ENCODE measurements at regions not wholly inside any gene's neighbourhood (a gene's known extent, or its start where the extent isn't known, plus 50 kb on each side); places are given as distances from the start of the nearest gene placed in this dataset.

- no peak for DNase-seq
Observed at GRCh38 chr9:116005205-116005604, 148.4 kb upstream of the PAPPA start.

DNA sequence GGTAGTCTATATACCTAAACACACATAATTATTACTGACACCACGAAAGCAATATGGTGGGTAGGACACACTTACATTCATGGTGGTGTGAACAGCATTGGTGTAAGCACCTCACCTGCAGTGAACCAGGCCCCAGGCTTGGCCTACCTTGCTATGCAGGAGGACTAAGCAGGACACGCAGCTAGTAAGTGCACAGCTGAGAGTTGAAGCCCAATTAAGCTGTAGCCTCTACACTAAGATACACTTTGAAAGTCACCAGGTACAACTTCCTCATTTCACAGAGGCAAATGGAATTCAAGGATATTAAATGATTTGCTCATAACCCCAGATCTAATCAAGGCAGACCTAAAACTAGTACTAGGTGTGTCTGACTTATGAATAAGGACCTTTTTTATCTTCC, 145.8 kb upstream of the PAPPA start:
- no peak for DNase-seq

- DNase-seq = no peak
Observed at GRCh38 chr9:116008278-116008677, 145.3 kb upstream of the PAPPA start.

- no peak for DNase-seq
Observed at GRCh38 chr9:116009420-116009819, 144.2 kb upstream of the PAPPA start.

- no peak for DNase-seq
Observed at GRCh38 chr9:116015855-116016254, 137.7 kb upstream of the PAPPA start.

DNA sequence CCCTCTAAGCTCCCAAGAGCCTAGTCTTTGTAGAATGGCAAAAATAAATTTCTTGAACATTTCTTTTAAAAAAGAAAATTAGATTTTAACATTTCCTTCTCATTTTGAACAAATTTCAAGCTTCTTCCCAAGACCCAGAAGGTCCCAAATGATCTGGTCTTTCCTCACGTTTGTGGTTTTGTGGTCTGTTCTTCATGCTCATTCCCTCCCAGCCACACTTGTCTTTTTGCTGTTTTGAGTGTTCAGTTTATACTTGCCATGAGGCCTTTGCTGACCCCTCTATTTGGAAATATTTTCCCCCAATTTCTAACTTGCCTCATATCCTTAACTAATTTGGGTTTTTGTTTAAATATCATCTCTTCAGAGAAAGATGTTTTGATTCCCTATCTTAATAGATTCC, 133.4 kb upstream of the PAPPA start:
- no peak for DNase-seq

- no peak for DNase-seq
Observed at GRCh38 chr9:116020801-116021200, 132.8 kb upstream of the PAPPA start.

DNA sequence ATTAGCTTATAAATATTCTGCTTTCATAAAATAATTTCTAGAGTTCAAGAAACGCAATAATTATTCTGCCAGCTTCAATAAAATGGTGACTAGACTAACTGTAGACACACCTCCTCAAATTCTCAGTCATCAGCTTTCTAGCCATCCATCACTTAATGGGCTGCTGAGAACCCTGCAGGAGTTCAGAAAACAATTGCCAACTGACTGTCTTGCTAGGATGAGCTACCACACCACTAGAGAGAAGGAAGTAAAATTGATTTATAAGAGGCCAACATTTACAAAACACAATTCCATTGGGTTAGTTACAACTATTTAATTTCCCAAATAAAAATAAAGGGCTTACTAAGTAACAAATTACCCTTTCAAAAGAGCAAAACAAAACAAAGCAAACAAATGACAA, 126.5 kb upstream of the PAPPA start:
- no peak for DNase-seq

GRCh38 chr9:116027511-116027910, 126.1 kb upstream of the PAPPA start:
- DNase-seq = no peak

- no peak for DNase-seq
Observed at GRCh38 chr9:116027951-116028350, 125.6 kb upstream of the PAPPA start.

DNA sequence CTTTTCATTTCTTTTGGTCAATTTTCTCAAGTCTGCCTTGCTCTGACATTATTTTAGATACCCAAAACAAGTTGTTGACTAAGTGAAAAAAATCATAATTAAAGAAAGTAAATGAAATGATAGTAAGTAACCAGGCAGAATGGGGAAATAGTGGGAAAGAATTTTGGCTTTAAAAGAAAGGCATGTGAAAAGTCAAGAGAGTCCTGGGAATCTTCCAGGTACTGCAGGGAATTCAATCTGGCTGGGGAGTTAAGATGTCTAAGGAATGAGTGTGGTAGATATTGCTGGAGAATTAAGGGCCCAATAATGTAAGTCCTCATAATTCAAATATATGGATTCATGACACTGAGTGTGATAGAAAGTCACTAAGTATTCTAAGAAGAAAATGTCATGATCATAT, 123.1 kb upstream of the PAPPA start:
- DNase-seq = no peak

DNA sequence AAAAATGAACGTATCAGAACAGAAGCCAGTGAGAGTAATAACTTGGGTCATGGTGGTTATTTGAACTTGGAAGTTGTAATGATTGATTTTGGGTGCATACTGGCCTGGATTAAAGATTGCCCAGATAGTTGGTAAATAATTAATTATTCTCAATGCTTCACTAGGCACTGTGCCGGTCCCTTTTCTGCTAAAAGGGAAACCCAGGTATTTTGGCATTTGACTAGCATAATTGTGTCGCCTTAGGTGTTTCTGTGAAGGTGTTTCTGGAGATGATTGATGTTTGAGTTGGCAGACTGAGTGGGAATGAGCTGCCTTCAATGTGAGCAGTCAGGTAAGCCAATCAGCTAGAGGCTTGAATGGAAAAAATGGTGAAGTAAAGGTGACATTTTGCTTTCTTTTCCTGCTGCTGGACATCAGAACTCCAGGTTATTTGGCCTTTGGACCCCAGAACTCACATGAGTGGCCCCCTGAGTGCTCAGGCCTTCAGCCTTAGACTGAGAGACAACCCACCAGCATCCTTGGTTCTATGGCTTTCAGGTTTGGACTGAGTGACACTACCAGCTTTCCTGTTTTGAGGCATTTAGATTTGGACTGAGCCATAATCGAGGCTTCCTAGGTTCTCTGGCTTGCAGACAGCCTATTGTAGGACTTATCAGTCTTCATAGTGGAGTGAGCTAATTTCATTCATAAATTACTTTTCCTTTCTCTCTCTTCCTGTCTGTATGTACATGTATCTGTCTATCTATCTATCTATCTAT, 120.7 kb upstream of the PAPPA start:
- no peak for DNase-seq

DNA sequence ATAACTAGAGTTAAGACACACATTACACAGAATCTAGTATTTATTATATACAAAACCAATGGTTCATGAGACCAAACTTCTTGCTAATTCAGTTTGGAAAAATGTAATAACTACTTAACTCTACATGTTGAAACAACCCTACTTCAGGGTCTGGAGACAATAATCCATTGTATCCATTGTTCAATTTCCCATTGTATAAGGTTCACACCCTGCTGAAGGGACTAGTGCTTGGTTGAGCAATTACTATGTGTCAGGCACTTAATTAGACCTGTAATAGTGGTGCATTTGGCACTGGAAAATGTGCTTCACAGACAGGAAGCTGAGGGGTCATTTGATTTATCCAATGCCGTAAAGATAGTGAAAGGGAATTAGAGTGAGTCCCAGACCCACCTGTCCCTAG, 114.3 kb upstream of the PAPPA start:
- DNase-seq = no peak

DNA sequence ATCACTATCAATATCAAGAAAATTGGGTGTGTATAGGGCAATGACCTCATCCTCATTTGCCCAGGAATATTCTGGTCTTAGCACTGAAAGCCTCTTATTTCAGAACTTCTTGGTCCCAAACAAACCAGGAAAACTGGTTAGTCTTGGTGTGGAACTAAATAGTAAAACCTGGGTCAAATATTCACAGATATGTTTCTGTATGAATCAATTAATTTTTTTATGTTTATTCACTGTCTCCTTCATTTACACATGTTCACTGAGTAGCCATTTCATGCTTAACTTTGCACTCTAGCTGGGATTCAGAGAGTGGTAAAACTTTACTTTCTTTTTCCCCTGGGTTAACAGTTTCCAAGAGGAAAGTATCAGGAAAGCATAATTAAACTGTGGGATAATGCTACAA, 113.7 kb upstream of the PAPPA start:
- DNase-seq = no peak

DNA sequence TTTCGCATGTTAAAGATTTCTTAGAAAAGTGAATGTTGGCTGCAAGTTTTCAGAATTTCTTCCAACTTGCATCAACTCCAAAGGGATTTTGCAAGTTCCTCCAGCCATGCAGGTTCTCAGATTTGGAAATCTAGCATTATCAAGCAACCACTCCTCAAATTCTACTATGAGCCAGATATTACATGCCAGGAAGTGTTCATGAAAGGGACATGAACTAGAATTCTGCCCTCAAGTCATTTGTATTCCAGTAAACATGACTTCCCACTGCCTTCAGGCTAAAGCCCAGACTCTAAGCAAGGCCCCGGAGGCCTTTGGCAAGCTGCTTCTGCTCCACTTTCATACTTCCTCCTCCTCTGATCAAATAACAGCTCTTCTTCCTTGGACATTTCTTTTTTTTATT, 111.3 kb upstream of the PAPPA start:
- DNase-seq = no peak

GRCh38 chr9:116045083-116045482, 108.5 kb upstream of the PAPPA start:
- no peak for DNase-seq

DNA sequence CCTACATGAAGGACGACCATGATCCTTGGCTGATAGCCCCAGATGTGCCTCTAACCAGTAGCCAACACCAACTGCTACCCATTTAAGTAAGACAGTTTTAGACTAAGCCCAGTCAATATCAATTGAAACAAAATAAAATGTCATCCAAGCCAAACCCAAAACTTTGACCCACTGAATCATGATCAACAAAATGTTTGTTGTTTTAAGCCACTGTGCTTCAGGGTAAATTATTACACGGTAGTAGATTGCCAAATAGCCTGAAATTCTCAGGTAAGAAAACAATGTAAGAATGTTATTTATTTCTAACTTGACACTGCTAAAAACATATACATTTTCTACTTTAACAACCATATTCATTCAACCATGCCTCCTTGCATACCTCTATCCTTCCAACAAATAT, 105.5 kb upstream of the PAPPA start:
- DNase-seq = no peak

DNA sequence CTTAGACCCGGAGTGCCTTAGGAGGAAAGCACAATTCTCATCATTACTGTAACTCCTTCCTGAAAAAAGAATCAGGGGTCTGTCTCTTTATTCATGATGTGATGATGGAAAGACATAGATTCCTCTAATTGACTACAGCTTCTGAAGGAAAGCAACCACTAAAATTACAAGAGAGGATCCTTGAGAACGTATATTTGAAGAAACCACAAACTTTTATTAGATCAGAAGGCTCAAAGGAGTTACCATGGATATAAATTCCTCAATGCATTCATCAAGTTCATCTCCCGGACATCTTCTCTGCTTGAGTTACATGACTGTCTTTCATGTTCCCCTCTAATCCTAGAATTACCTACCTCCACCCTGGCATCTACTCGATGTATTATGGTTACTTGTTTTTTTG, 104.1 kb upstream of the PAPPA start:
- no peak for DNase-seq

- DNase-seq = no peak
Observed at GRCh38 chr9:116051528-116051927, 102.1 kb upstream of the PAPPA start.

DNA sequence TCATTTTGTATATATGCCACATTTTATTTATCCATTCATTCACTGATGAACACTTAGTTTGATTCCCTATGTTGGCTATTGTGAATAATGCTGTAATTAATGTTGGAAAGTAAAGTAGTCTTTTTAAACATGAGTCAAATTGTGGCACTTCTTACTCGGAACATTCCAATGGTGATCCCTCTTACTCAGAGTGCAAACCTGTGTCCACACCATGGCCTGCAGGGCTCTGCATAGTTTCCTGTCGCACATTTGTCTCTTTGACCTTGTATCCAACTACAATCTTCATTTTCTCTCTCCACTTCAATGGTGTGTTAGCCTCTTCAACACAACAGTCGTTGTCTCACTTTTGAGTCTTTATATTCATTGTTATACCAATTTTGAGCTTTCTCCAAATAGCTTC, 98.1 kb upstream of the PAPPA start:
- DNase-seq = no peak

- DNase-seq = no peak
Observed at GRCh38 chr9:116057371-116057770, 96.2 kb upstream of the PAPPA start.

DNA sequence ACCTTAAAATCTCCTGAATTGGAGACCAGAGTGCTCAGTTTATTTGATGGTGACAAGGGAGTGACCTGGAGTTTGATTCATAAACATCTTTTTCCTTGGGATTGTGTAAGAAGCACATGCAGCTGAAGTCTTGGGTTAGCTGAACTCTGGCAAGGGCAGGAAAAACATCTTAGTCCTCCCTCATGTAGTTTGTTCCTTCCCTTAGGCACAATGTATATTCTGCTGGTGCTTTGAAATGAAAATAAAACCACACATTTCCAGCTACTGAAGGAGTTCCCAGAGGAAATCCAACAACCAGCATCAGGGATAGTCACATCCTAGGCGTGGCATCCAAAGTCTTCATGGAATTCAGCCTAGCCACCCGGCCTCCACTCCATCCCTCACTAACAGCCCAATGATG, 95.2 kb upstream of the PAPPA start:
- DNase-seq = no peak

- DNase-seq = no peak
Observed at GRCh38 chr9:116059466-116059865, 94.1 kb upstream of the PAPPA start.

DNA sequence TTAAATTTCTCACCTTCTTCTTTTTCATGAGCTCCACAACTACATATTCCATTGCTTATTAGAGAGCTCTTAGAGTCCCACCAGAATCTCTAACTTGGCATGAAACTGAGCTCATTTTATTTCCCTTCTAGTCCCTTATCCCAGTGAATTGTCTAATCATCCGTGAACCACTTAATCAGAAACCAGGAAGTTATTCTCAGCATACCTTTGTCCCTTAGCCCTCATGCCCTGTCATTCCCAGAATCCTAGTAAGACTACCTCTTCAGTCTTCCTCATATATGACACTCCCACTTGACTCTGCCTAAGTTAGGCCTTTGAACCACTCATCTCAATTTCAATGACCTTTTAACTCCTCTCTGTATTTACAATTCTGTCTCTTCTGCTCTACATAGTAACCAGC, 93.0 kb upstream of the PAPPA start:
- no peak for DNase-seq

DNA sequence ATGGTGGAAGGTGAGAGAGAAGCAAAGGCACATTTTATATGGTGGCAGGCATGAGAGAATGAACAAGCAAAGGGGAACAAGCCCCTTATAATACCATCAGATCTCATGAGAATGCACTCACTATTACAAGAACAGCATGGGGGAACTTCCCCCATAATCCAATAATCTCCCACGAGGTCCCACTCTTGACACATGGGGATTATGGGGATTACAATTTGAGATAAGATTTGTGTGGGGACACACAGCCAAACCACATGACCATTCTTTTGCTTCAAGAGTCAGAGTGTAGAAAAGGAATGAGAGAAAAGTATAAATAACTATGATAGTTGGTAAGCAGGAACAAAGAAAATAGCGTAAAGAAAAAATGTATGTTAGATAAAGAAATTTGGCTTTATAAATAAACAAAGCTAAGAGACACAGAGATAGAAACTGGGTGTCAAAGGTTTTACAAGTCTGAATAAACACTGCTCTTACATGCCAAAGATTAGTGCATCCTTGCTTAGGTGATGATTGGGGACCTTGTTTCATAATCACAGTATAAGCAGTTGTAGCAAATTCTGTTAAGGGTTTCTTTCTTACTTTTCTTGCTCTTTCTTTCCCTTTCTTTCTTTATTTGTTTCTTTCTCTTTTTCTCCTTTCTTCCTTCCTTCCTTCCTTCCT, 91.9 kb upstream of the PAPPA start:
- DNase-seq = no peak

All from NCI-H2029 (cell line).